Spleen (tissue), 11 donors: ENCODE measurements at regions not wholly inside any gene's neighbourhood (a gene's known extent, or its start where the extent isn't known, plus 50 kb on each side); places are given as distances from the start of the nearest gene placed in this dataset.

Experiments
- DNase-seq: peaks from one replicate; pipeline ENCODE4 v3.0.0-alpha.2; 2020
- H3K27ac ChIP-seq, 8 donors: fragments of 200-600 bp; sonication (generic) in 7 of 8; 1 replicate in 4 of 8; 2 replicates in 4 of 8; pipeline versions ENCODE4 v1.5.0 to v1.8.0; 2016 to 2021; ENCODE audit warnings: inconsistent platforms in 4 of 8, mild to moderate bottlenecking in 4 of 8, moderate library complexity in 1 of 8
- H3K27me3 ChIP-seq, 7 donors: fragments of 200-600 bp; sonication (generic) in 6 of 7; replicated peaks in 1 of 7; 1 replicate in 4 of 7; 2 replicates in 3 of 7; pipeline versions ENCODE4 v1.5.0 to v1.8.0; 2016 to 2021; ENCODE audit warnings: inconsistent platforms in 3 of 7, mild to moderate bottlenecking in 1 of 7
- H3K36me3 ChIP-seq, 6 donors: fragments of 200-600 bp; sonication (generic) in 5 of 6; 1 replicate in 4 of 6; 2 replicates in 2 of 6; pipeline versions ENCODE4 v1.5.0 to v1.8.0; 2016 to 2021; ENCODE audit warnings: inconsistent platforms in 2 of 6
- H3K4me1 ChIP-seq, 6 donors: fragments of 200-600 bp; sonication (generic) in 5 of 6; 1 replicate in 3 of 6; 2 replicates in 3 of 6; pipeline versions ENCODE4 v1.5.0 to v1.8.0; 2016 to 2021; ENCODE audit warnings: inconsistent platforms in 3 of 6
- H3K4me3 ChIP-seq, 8 donors: fragments of 200-600 bp; sonication (generic) in 7 of 8; 1 replicate in 4 of 8; 2 replicates in 4 of 8; pipeline versions ENCODE4 v1.5.0 to v1.8.0; 2016 to 2021; ENCODE audit warnings: inconsistent platforms in 4 of 8, mild to moderate bottlenecking in 4 of 8, moderate library complexity in 2 of 8
- H3K9me3 ChIP-seq, 8 donors: fragments of 200-600 bp; sonication (generic) in 7 of 8; 1 replicate in 4 of 8; 2 replicates in 4 of 8; pipeline versions ENCODE4 v1.5.0 to v1.8.0; 2016 to 2021; ENCODE audit warnings: inconsistent platforms in 4 of 8
- CTCF ChIP-seq, 11 experiments: fragments of 200-600 bp in 7 of 11; fragments of 450-650 bp in 4 of 11; sonication (generic) in 4 of 11; IDR thresholded peaks in 8 of 11; conservative IDR thresholded peaks in 3 of 11; 1 replicate in 7 of 11; 2 replicates in 4 of 11; pipeline versions ENCODE4 v1.4.0 to v1.8.0; 2016 to 2021; ENCODE audit warnings: antibody characterized with exemption in 11 of 11, inconsistent platforms in 4 of 11, mild to moderate bottlenecking in 1 of 11
- POLR2A ChIP-seq, 3 donors: fragments of 450-650 bp; IDR thresholded peaks; one replicate each; pipeline ENCODE4 v1.5.1; 2017; ENCODE audit warnings: antibody characterized with exemption in 3 of 3, mild to moderate bottlenecking in 1 of 3
- POLR2AphosphoS5 ChIP-seq, 3 donors: sonication (generic); formaldehyde crosslinking; IDR thresholded peaks; one replicate each; pipeline ENCODE4 v1.5.1; 2017; ENCODE audit warnings: antibody characterized with exemption in 3 of 3
- WGBS, 5 donors: extraction: QIAGEN DNeasy Blood & Tissue Kit in 3 of 5; methylation state at CpG; one replicate each; pipeline versions ENCODE4 v1.1.5 to v1.1.7; 2013 to 2018; 5-methylcytosine and 5-hydroxymethylcytosine counted together
- intact Hi-C: fragments of 100-400 bp; cut with DNase I; formaldehyde crosslinking; loops from one replicate; pipeline ENCODE4 v1.15.0; 2023; ENCODE audit warnings: low total_unique reads
- donor health status: healthy with polysubstance abuse.
- donor health status: DM: no; HTN: no; CAD: no; lungs with moderate emphysema.
- donor health status: DM: no; HTN: no; CAD: no.
- donor health status: Bipolar disorder and iron deficiency.
- donor health status: healthy.
- donor health status: DM: no; HTN: no; CAD: no.
- donor health status: DM: yes; HTN: yes; CAD: no.

- intact Hi-C loops: no loop called here
- 78 to 88% (median 81%) methylated on average over 14 of the region's 14 CpGs for WGBS, 5 donors
- no peak for TF ChIP-seq CTCF (IDR thresholded peaks at IDR 0.05 in 8 of 11, conservative IDR thresholded peaks at IDR 0.05 in 3 of 11)
- TF ChIP-seq POLR2A (IDR thresholded peaks at IDR 0.05): no peak
- TF ChIP-seq POLR2AphosphoS5 (IDR thresholded peaks at IDR 0.05): no peak
- Histone ChIP-seq H3K27me3 (peaks cover 0 to 54% (median 0%) of the 10 kb centered on the region in 7 donors), H3K27ac (no peak overlapping the region), H3K36me3 (no peaks in the 10 kb centered on the region), H3K9me3 (no peaks in the 10 kb centered on the region), H3K4me1 (no peaks in the 10 kb centered on the region), H3K4me3 (no peak overlapping the region)
- no peak for DNase-seq
Observed at GRCh38 chr2:883260-883802, 67.3 kb upstream of the SNTG2 start.

- TF ChIP-seq POLR2A (IDR thresholded peaks at IDR 0.05): no peak
- TF ChIP-seq POLR2AphosphoS5 (IDR thresholded peaks at IDR 0.05): no peak
- TF ChIP-seq CTCF (IDR thresholded peaks at IDR 0.05 in 8 of 11, conservative IDR thresholded peaks at IDR 0.05 in 3 of 11): no peak
- Histone ChIP-seq H3K27ac (no peak overlapping the region), H3K9me3 (no peaks in the 10 kb centered on the region), H3K4me3 (no peak overlapping the region), H3K4me1 (no peaks in the 10 kb centered on the region), H3K27me3 (peaks cover 0 to 54% (median 0%) of the 10 kb centered on the region in 7 donors), H3K36me3 (no peaks in the 10 kb centered on the region)
- intact Hi-C loops: no loop called here
- 64 to 80% (median 74%) methylated on average over 7 to 11 of the region's 11 CpGs for WGBS, 5 donors
- no peak for DNase-seq
Observed at GRCh38 chr2:881204-881918, 69.3 kb upstream of the SNTG2 start.

- DNase-seq: no peak
- WGBS, 5 donors: 85 to 93% (median 87%) methylated on average over 25 to 29 of the region's 29 CpGs
- Histone ChIP-seq H3K4me3 (no peak overlapping the region), H3K36me3 (no peaks in the 10 kb centered on the region), H3K4me1 (no peaks in the 10 kb centered on the region), H3K27ac (no peak overlapping the region), H3K9me3 (no peaks in the 10 kb centered on the region), H3K27me3 (peaks cover 0 to 45% (median 0%) of the 10 kb centered on the region in 7 donors)
- intact Hi-C loops: no loop called here
- TF ChIP-seq POLR2AphosphoS5 (IDR thresholded peaks at IDR 0.05) (no peak), CTCF (IDR thresholded peaks at IDR 0.05 in 8 of 11, conservative IDR thresholded peaks at IDR 0.05 in 3 of 11) (no peak)
Observed at GRCh38 chr2:880201-880970, 70.3 kb upstream of the SNTG2 start.

GRCh38 chr2:879540-879939 is 71.1 kb upstream of the SNTG2 start:
- TF ChIP-seq POLR2AphosphoS5 (IDR thresholded peaks at IDR 0.05): no peak
- TF ChIP-seq POLR2A (IDR thresholded peaks at IDR 0.05): no peak
- no peak for TF ChIP-seq CTCF (IDR thresholded peaks at IDR 0.05 in 8 of 11, conservative IDR thresholded peaks at IDR 0.05 in 3 of 11)
- Histone ChIP-seq H3K9me3 (no peaks in the 10 kb centered on the region), H3K27ac (no peak overlapping the region), H3K4me3 (no peak overlapping the region), H3K36me3 (no peaks in the 10 kb centered on the region), H3K27me3 (peaks cover 0 to 37% (median 0%) of the 10 kb centered on the region in 7 donors), H3K4me1 (no peaks in the 10 kb centered on the region)
- no peak for DNase-seq
- intact Hi-C loops: no loop called here
- 88 to 92% (median 91%) methylated on average over 16 of the region's 16 CpGs for whole genome bisulfite sequencing, 5 donors
